GM18520 (cell line): ENCODE measurements at regions not wholly inside any gene's neighbourhood (a gene's known extent, or its start where the extent isn't known, plus 50 kb on each side); places are given as distances from the start of the nearest gene placed in this dataset.
"Not testable (repeated sequence)": the region's sequence is repeated elsewhere in the genome, so short reads cannot be mapped to it uniquely, and the experiment has no call there.

Experiments used
- ATAC-seq: cut with Tn5 transposase; IDR thresholded peaks from one replicate; pipeline ENCODE4 v1.9.1; 2021; ENCODE audit not compliant: unreplicated experiment

GRCh38 chr4:129974730-129975129 is 878.8 kb downstream of the C4orf33 start:
- ATAC-seq, result no peak

- ATAC-seq, result no peak
Observed at GRCh38 chr4:129978315-129978714, 882.4 kb downstream of the C4orf33 start.

GRCh38 chr4:129988957-129989356 is 893.0 kb downstream of the C4orf33 start:
- ATAC-seq, result no peak

- ATAC-seq, result peak; percentile 79
Observed at GRCh38 chr4:129994715-129995114, 898.8 kb downstream of the C4orf33 start.

- ATAC-seq, result no peak
Observed at GRCh38 chr4:129998436-129999150, 902.6 kb downstream of the C4orf33 start.

GRCh38 chr4:129999156-129999555 is 903.2 kb downstream of the C4orf33 start:
- ATAC-seq, result no peak

- ATAC-seq, result no peak
Observed at GRCh38 chr4:130008461-130008860, 912.5 kb downstream of the C4orf33 start.

- ATAC-seq, result not testable (repeated sequence)
Observed at GRCh38 chr4:130012806-130013205, 916.9 kb downstream of the C4orf33 start.

- no peak for ATAC-seq
Observed at GRCh38 chr4:130021706-130022105, 925.8 kb downstream of the C4orf33 start.

GRCh38 chr4:130023088-130023487 is 927.1 kb downstream of the C4orf33 start:
- ATAC-seq, result no peak

- no peak for ATAC-seq
Observed at GRCh38 chr4:130025701-130026100, 929.7 kb downstream of the C4orf33 start.

GRCh38 chr4:130026185-130026584 is 930.2 kb downstream of the C4orf33 start:
- ATAC-seq, result no peak

GRCh38 chr4:130027973-130028372 is 932.0 kb downstream of the C4orf33 start:
- no peak for ATAC-seq

- ATAC-seq, result peak; percentile 73
Observed at GRCh38 chr4:130028552-130028951, 932.6 kb downstream of the C4orf33 start.

GRCh38 chr4:130029442-130029841 is 933.5 kb downstream of the C4orf33 start:
- ATAC-seq, result no peak

GRCh38 chr4:130031858-130032257 is 935.9 kb downstream of the C4orf33 start:
- ATAC-seq, result no peak

GRCh38 chr4:130033657-130034056 is 937.7 kb downstream of the C4orf33 start:
- not testable (repeated sequence) for ATAC-seq

GRCh38 chr4:130034876-130035275 is 938.9 kb downstream of the C4orf33 start:
- ATAC-seq, result no peak

- ATAC-seq, result no peak
Observed at GRCh38 chr4:130035391-130035790, 939.4 kb downstream of the C4orf33 start.

- not testable (repeated sequence) for ATAC-seq
Observed at GRCh38 chr4:130037866-130038265, 941.9 kb downstream of the C4orf33 start.

- ATAC-seq, result not testable (repeated sequence)
Observed at GRCh38 chr4:130038540-130038939, 942.6 kb downstream of the C4orf33 start.

GRCh38 chr4:130043732-130044160 is 947.8 kb downstream of the C4orf33 start:
- peak; percentile 68 for ATAC-seq
